ENCODE measurements at regions not wholly inside any gene's neighbourhood (a gene's known extent, or its start where the extent isn't known, plus 50 kb on each side); places are given as distances from the start of the nearest gene placed in this dataset.

- TF ChIP-seq SMC3 (conservative IDR thresholded peaks at IDR 0.05; ENCODE audit: poor library complexity) (no peak), REST (IDR thresholded peaks at IDR 0.05; ENCODE audit: borderline replicate concordance) (no peak)
- Histone ChIP-seq H3K4me3 (ENCODE audit: low read length) (no peak overlapping the region), H2AFZ (ENCODE audit: low read depth, low read length) (no peak overlapping the region), H3K27me3 (ENCODE audit: insufficient read depth, low read depth, low read length) (no peaks in the 10 kb centered on the region), H3K36me3 (ENCODE audit: insufficient read depth, low read length) (no peaks in the 10 kb centered on the region), H3K9ac (ENCODE audit: low read length) (no peak overlapping the region), H3K9me2 (ENCODE audit: insufficient read depth, low read length) (no peaks in the 10 kb centered on the region), H3F3A (ENCODE audit: insufficient read depth, low read length, poor library complexity, severe bottlenecking) (no peaks in the 10 kb centered on the region), H3K79me2 (replicated peaks; ENCODE audit: insufficient read depth, low read length) (no peaks in the 10 kb centered on the region), H3K9me3 (ENCODE audit: low read length) (no peaks in the 10 kb centered on the region), H4K20me1 (ENCODE audit: insufficient read depth) (no peaks in the 10 kb centered on the region), H3K4me2 (ENCODE audit: low read length) (no peak overlapping the region), H3K27ac (ENCODE audit: low read length) (no peak overlapping the region)
These were observed 53.7 kb upstream of the MAGI1 start for GRCh38 chr3:66092175-66092995.

Measured in neural cell (in vitro differentiated cells).